GM19351 (cell line): ENCODE measurements at regions not wholly inside any gene's neighbourhood (a gene's known extent, or its start where the extent isn't known, plus 50 kb on each side); places are given as distances from the start of the nearest gene placed in this dataset.
"Not testable (repeated sequence)": the region's sequence is repeated elsewhere in the genome, so short reads cannot be mapped to it uniquely, and the experiment has no call there.

ENCODE experiments used
- ATAC-seq: cut with Tn5 transposase; IDR thresholded peaks from one replicate; pipeline ENCODE4 v1.9.1; 2021; ENCODE audit warnings: mild to moderate bottlenecking, moderate library complexity; ENCODE audit not compliant: unreplicated experiment

DNA sequence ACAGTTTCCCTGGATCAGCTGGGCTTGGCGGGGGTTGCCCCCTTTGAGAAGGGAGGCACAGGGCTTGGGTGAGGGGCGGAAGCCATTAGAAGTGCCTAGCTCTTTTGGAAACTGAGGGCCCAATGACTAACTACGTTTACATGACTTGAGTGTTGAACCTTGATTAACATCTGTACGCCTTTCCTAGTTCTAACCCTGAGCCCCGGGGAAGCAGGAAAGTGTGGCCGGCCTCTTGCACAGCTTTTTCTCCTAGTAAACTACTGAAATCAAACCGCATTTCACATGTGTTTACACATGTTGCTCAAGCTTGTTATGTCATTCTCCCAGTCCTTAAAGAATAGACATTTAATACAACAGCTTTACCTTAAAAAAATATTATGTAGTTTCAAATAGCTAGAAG lies 1356.4 kb upstream of the TMEM132C start:
- ATAC-seq = no peak

DNA sequence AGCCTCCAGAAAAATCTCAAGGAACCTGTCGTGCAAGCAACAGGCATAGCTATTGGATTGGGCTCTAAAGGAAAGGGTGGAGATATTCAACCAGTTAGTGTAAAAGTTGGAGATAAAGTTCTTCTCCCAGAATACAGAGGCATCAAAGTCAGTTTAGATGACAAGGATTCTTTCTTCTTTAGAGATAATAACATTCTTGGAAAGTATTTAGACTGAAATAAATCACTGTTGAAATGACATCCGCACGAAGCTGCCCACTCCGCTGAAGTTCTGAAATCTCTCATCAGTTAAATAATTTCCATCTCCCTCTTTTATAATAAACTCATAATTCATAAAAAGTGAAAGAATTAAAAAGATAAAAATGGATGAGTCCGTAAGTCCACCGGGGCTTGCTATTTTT lies 1354.9 kb upstream of the TMEM132C start:
- no peak for ATAC-seq

DNA sequence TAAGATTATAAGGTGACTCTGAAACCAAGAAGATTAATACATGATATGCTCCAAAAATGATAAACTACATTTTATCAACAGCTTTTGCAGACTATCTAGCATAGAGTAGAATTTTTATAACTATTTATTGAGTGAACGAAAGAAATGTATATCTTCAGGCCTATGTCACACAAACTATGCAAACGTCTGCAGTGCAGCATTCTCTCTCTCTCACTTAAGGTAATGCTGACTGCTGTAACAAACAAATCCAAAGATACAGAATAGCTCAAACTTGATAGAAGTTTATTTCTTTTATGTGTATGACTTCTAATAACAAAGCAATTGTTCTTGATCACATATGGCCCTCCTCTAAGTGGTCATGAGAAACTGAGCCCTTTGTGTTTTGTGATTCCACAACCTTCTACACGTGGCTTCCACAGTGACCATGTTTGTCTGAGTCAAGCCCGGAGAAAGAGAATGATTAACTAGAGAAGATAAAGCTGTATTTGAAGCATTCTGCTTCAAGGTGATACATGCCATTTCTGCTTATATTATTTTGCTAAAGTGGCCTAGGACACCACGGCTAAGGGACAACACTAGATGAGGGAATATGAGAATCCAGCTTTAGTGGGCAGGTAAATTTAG lies 1352.7 kb upstream of the TMEM132C start:
- ATAC-seq = no peak

DNA sequence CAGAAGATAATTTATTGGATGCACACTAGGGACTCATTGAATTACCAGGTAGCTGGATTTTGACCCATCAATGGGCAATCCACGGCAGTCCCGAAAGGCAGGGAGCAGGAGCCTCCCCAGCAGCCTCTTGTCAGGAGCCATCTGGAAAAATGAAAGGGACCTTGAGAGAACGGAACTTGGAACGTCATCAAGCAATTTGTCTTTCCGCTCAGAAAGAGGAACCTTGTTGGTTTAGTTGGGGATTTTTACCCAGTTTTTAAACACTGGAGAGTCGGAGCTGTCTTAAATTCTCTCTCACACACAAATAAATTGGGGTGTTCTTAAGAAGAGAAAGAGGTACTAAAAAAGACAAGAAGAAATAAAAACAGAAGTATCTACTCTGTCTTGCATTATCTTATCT lies 1351.7 kb upstream of the TMEM132C start:
- no peak for ATAC-seq

DNA sequence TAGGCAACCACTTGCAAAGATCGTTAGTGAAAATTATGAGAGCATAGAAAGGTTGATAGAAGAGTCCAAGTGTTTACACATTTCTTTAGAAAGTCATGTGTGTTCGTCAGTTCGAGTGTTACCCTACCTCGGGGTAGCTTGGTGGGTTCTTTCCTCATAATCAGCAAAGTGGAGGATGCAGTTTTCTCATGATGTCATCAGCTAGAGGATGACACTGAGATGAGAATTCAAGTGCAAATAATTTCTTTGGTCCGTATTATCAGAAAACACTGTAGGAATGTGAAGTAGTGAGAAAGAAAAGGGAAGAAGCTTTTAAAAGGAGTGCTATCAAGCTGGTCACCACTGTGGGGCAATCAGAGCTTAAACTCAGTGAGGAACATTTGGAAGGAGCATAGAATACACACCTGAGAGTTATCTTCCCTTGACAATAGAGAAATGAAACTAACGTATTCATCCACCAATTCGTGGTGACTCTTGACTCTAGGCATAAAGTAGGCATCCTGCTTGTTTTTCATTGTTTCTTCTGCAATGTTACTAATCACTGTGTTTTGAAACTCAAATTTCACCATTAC lies 1340.9 kb upstream of the TMEM132C start:
- no peak for ATAC-seq

DNA sequence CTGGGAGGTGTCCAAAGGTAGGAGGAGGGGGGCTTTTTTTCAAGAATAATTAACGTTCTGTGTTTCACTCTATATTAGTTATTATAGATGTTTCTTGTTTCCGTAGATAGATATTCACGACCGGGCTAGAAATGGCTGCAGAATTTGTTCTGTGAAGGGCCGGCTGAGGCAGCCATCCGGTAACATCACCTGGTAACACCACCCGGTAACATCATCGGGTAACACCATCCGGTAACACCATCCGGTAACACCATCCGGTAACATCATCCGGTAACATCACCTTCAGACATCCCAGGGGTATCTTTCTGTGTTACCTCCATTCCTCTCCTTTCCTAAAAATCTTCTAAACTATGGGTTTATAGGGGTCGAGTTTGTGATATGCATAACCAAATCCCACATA lies 1336.7 kb upstream of the TMEM132C start:
- no peak for ATAC-seq

DNA sequence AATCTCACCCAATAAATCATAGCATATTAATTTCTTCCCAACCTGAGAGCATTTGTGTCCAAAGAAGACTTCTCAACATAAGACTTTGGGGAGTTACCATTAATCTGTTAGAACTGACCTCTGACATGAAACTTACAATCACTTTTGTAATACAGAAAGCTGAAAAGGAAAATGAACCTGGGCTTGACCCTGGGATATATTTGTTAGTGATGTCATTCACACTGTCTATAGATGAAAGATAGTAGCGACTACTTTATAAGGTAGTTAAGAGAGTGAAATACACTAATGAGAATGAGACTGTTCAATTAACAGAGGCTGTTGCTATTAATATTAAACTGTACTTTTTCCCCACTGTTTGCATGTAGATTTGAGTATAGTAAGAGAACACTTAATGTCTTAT lies 1334.8 kb upstream of the TMEM132C start:
- ATAC-seq = no peak

DNA sequence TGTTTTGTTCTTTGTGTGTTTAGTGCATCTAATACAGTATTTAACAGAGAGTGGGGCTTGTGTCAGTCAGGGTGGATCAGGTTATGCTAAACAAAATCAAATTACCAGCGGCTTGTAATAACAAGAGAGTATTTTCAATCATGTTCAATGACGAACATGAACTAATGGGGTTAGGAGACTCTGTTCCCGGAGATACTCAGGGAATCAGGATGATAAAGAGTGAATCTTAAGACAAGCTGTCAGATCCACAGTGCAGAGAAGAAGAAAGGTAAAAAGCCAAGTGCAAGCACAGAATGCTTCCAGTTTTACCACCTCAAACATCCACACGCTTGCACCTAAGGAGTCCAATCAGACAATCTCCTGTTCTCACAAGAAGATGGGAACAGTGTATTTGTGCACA lies 1331.5 kb upstream of the TMEM132C start:
- ATAC-seq = no peak

DNA sequence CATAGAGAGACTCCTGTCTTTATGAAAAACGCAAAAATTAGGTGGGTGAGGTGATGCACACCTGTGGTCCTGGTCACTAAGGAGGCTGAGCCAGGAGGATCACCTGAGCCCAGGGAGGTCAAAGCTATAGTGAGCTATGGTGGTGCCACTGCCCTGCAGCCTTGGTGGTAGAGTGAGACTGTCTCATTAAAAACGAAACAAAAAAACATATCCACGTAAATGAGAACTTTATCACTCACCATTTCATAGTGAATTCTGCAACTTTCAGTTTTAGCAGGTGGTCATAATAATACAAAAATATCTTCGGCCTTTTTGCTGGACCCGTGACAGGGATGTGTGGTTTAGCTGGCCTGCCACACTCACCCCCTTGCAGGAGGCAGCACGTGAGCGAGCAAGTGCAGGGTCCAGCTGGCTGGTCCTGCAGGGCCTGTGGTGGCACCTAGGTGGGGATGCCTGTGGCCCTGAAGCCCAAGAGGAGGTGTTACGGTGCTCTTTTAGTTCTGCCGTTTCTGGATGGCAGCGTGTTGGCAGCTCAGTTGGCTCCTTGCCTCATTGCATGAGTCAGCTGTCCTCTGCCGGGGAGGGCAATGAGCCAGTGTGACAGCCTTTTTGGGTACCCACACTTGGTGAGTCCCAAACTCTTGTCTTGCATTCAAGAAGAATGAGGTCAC lies 1330.7 kb upstream of the TMEM132C start:
- ATAC-seq = no peak

DNA sequence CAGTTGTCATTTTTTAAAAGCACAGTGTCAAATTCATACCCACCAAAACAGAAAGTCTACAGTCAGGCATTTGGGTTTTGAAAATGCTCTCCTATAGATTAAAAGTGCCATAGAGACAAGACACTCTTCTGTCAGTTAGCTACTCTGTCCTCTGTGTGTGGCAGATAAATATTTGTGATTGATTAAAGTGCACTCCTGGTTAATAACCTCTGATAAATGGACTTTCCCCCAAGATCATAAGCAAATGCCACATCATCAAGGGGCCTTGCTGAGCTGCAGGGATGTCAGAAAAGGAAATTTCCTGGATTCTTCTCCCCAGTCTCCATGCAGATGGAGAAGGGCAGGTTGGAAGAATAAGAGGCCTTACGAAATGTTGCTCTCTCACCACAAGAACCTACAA lies 1329.5 kb upstream of the TMEM132C start:
- ATAC-seq = no peak

DNA sequence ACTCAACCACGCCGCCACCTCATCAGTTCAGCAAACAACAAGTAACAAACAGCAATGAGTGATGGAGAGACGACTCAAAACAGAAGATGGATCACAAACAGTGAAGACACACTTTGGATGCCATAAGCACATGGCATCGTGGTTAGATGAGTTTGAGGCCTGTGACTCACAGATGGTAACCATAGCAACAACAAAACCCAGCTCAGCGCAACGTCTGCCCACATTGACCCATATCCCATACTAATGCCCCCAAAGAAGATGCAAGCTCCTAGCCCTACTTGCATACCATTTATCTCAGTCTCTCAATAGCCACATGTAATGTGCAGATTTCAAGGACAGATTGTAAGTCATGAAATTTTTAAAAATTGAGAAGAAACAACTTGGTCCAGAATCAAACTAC lies 1322.3 kb upstream of the TMEM132C start:
- ATAC-seq = no peak

DNA sequence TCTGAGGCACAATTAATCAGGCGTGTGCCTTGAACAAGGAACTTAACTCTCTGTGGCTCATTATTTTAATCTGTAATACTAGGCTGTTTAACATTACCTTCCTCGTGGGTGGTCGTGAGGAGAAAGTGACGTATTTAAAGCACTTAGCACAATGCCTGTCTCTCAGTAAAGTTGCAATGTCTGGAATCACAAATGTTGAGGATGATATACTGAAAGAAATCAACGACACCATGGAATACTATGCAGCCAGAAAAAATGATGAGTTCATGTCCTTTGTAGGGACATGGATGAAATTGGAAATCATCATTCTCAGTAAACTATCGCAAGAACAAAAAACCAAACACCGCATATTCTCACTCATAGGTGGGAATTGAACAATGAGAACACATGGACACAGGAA lies 1320.0 kb upstream of the TMEM132C start:
- ATAC-seq = not testable (repeated sequence)

DNA sequence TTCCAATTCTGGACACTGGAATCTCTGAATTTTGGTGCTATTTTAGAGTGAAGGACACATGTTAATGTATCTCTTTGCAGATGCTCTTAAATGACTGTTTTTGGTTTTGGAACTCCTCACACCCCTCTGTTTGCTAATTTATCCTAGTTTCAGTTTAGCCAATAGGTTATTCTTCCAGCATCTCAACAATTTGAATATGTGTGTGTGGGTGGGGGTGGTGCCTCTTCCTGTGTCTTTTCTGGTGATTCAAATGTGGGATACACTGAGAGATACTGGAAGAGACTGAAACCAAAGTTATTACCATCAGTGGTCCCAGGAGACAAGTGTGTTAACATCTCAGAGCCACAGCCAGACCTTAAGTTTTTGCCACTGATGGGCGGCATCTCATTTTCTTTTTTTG lies 1317.4 kb upstream of the TMEM132C start:
- ATAC-seq = no peak

DNA sequence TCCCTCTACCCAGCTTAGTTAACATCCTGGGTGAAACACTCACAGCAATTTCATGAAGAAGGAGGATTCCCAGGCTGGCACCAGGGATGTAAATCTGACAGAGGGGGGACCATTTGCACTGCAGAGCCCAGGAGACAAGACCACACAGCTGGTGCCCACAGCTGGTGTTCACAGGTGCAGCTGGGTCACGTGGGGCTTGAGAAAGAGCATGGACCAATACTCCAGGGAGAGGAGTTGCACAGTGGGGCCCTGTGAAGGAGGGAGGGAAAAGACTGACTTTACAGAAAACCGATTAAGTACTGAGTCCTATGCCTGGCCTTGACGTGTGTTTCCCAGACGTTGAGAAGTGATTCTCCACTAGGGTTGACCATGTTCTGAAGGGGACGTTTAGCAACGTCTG lies 1316.7 kb upstream of the TMEM132C start:
- no peak for ATAC-seq

DNA sequence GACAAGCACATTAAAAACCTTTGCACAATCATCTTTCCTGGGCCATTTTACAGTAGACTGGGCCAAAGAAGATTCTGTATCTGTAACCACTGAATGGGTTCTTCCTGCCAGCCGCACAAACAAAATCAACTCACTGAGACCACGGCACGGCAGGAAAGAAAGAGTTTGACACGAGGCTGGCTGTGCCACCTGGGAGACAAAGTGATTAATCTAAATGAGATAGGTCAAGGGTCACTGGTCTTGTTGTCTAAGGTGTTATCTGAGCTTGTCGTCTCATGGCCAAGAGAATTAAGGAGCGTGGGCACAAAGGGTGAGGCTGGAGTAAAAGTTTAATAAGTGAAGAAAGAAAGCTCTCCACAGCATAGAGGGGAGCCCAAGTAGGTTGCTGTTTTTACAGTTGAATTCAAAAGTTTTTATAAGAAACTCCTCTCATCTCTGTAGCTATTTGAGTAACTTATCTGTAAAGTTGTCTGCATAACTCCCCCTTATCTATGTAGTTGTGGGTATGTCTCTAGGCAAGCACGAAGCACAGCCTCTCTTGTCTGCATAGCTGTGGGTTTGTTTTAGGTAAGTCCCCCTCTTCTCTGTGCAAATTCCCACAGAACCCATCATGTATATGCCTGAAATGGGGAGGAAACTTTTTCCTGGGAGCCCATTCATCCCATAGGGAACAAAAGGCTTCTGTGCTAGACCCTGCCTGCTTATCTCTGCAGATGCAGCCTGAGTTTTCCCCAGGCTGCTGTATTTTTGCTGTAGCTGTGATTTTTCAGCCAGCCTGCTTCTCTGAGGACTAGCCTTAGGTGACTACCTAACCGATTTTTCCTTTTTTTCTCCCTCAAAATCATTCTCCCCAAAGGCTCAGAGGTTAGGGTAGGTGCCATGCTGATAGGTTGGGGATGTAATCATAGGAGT lies 1314.6 kb upstream of the TMEM132C start:
- no peak for ATAC-seq

DNA sequence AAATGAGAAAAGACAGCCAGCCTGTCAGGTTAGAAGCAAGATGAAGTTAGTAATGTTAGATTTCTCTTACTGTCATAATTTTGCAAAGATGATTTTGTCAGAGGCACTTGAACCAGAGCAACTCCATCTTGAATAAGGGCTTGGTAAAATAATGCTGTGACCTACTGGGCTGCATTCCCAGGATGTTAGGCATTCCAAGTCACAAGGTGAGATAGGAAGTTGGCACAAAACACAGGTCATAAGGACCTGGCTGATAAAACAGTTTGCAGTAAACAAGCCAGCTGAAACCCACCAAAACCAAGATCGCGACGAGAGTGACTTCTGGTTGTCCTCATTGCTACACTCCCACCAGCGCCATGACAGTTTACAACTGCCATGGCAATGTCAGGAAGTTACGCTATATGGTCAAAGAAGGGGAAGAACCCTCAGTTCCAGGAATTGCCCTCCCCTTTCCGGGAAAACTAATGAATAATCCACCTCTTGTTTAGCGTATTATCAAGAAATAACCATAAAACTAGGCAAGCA lies 1313.5 kb upstream of the TMEM132C start:
- no peak for ATAC-seq

DNA sequence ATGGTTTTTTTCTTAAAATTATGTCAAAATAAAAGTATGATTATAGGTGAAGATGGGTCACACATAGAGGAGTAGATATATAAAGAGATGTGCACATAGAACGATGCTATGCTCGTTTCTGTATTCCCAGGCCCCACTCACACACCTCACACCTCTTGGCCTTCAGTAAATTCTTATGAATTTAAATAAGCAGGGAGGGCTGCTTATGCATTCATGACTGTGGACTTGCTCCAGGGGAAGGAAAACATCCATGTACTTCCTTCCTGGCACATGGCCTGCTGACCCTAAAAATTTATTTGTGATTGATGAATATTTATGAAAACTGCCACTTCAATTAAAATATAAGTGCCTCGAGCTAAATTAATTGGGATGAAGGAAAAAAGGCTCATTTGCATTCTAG lies 1306.7 kb upstream of the TMEM132C start:
- ATAC-seq = no peak

DNA sequence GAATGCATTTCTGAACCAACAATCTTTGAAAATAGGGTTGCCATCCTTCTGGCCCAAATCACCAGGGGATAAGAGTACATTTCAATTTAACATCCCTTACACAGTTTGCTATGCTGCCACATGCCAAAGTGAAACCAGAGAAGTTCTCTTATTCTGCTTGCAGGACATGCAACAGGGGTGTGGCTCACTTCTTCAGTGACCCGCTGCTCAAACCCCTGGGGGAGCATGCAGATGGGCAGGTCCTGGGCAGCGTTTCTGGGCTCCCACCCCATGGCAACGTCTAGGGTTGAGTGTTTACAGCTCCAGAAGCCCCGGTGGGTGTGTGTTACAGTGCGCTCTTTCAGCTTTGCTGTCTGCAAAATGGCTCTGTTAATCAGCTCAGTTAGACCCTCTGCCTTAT lies 1306.3 kb upstream of the TMEM132C start:
- no peak for ATAC-seq

DNA sequence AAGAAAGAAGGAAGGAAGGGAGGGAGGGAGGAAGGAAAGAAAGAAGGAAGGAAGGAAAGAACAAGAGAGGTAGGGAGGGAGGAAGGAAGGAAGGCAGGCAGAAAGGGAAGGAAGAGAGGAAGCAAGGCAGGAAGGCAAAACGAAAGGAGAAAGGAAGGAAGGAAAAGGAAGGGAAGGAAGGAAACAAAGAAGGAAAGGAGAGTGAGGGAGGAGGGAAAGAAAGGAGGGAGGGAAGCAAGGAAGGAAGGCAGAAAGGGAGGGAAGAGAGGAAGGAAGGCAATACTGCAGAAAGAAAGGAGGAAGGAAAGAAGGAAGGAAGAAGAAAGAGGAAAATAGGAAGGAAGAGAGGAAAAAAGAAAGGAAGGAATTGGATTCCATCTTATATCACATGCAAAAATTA lies 1303.1 kb upstream of the TMEM132C start:
- no peak for ATAC-seq

DNA sequence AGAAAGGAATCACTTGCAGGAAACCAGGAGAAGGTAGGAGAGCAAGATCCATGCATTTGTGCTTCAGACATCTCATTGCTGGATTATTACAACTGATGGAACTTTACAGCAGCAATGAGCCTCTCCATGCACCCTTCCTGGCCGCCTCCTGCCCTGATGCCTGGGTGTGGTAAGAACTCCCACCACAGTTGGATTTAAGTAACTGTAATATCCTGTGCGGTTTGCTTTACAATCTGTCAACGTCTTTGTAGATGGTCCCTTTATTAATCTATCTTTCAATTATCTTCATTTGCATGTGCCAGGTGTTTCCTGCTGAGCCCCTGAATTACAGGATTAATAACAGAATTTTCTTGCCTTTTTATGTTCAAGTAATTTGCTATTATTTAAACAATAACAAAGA lies 1300.5 kb upstream of the TMEM132C start:
- no peak for ATAC-seq

DNA sequence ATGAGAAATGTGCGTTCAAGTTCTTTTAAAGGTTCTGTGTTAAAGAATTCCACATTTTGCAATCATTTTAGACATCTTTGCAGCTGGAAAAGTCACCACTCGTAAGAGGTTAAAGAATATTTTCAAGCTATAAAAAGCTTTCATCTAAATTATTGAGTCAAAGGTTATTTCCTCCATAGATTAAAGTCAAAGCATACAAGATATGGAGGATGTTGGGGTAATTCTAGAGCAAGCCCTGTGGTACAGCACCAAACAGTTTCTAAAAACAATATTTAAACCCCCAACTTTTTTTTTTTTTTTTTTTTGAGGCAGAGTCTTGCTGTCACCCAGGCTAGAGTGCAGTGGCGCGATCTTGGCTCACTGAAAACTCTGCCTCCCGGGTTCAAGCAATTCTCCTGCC lies 1299.8 kb upstream of the TMEM132C start:
- ATAC-seq = no peak
